Stomach (tissue), 8 donors: ENCODE measurements at regions not wholly inside any gene's neighbourhood (a gene's known extent, or its start where the extent isn't known, plus 50 kb on each side); places are given as distances from the start of the nearest gene placed in this dataset.
A peak's percentile ranks its signal among the peaks of the same experiment; 100 is the strongest.

Experiments
- DNase-seq, 2 donors: peaks; one replicate each; pipeline versions ENCODE4 v3.0.0 to v3.0.0-alpha.2; 2013 to 2019
- H3K27ac ChIP-seq, 5 donors: fragments of 200-600 bp in 4 of 5; sonication (generic) in 4 of 5; one replicate each; pipeline ENCODE4 v1.5.1; 2013 to 2019; ENCODE audit warnings: mild to moderate bottlenecking in 1 of 5, moderate library complexity in 1 of 5
- H3K27me3 ChIP-seq, 3 donors: fragments of 200-600 bp; sonication (generic); one replicate each; pipeline ENCODE4 v1.5.1; 2017 to 2019; ENCODE audit warnings: mixed run types in 1 of 3
- H3K36me3 ChIP-seq, 4 donors: fragments of 200-600 bp; sonication (generic); 1 replicate in 3 of 4; 2 replicates in 1 of 4; pipeline ENCODE4 v1.5.1; 2016 to 2019
- H3K4me1 ChIP-seq, 4 donors: fragments of 200-600 bp; sonication (generic); one replicate each; pipeline ENCODE4 v1.5.1; 2016 to 2019
- H3K4me3 ChIP-seq, 4 donors: fragments of 200-600 bp; sonication (generic) in 3 of 4; one replicate each; pipeline ENCODE4 v1.5.1; 2016 to 2019; ENCODE audit warnings: mild to moderate bottlenecking in 1 of 4
- H3K9me3 ChIP-seq, 4 donors: fragments of 200-600 bp; sonication (generic); one replicate each; pipeline ENCODE4 v1.5.1; 2016 to 2019
- CTCF ChIP-seq, 7 experiments: fragments of 450-650 bp in 4 of 7; fragments of 200-600 bp in 3 of 7; sonication (generic) in 3 of 7; IDR thresholded peaks; one replicate each; pipeline ENCODE4 v1.5.1; 2016 to 2019; ENCODE audit warnings: antibody characterized with exemption in 7 of 7, control low read depth in 2 of 7, mild to moderate bottlenecking in 1 of 7
- EP300 ChIP-seq: sonication (generic); formaldehyde crosslinking; IDR thresholded peaks from one replicate; pipeline ENCODE4 v1.6.1; 2017; ENCODE audit warnings: antibody characterized with exemption
- POLR2A ChIP-seq, 4 donors: fragments of 450-650 bp; IDR thresholded peaks; one replicate each; pipeline ENCODE4 v1.6.1; 2016; ENCODE audit warnings: antibody characterized with exemption in 4 of 4, control low read depth in 2 of 4, mild to moderate bottlenecking in 1 of 4, moderate library complexity in 1 of 4
- POLR2AphosphoS5 ChIP-seq, 3 donors: sonication (generic); formaldehyde crosslinking; IDR thresholded peaks; one replicate each; pipeline ENCODE4 v1.6.1; 2016; ENCODE audit warnings: antibody characterized with exemption in 3 of 3
- WGBS, 5 donors: extraction: QIAGEN DNeasy Blood & Tissue Kit in 3 of 5; methylation state at CpG; one replicate each; pipeline versions ENCODE4 v1.1.5 to v1.1.7; 2013 to 2018; 5-methylcytosine and 5-hydroxymethylcytosine counted together
- intact Hi-C: fragments of 100-400 bp; cut with DNase I; formaldehyde crosslinking; loops from one replicate; pipeline ENCODE4 v1.15.1; 2023; ENCODE audit warnings: low total_unique reads
- donor health status: healthy with polysubstance abuse.
- donor health status: Bipolar disorder and iron deficiency.
- donor health status: healthy.

DNA sequence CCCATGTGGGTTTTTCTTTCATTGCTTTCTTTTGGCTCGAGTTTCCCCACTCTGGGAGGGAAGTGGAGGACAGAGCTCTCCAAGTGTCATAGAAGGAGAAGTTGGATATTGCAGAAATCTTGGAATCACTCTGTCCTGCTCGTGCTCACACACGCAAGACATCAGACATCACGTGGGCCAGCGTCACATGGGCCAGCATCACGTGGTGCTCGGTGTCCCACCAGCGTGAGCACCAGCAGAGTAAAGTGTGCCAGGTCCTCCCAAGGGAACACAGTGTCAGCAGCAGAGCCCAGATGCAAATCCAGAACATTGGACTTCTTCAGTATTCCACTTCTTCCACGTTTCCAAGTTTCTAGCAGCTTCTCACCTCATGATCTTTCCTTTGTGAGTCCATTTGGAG, 327.0 kb downstream of the FOXL1 start:
- H3K4me1 ChIP-seq: no peaks in the 10 kb centered on the region

DNA sequence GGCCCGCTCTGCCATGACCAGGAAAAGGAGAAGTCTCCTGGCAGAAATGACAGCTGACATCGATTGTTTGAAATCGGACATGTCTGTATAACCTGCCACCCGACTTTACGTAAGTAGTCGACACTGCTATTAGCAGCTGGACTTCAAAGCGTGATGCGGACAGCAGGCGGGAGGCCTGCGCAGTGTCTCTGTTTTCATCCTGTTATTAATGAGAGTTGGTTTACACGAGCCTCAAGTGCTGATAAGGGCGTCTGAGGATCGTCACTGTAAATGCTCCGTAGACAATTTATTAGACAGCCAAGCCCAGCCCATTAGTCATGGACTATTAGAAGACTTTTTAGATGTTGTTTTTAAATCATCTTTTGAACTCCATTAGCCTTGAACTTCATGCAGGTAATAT, 328.3 kb downstream of the FOXL1 start:
- Histone ChIP-seq H3K27me3 (peaks cover 0 to 33% (median 0%) of the 10 kb centered on the region in 3 donors), H3K27ac (no peak overlapping the region), H3K4me3 (no peak overlapping the region), H3K4me1 (no peaks in the 10 kb centered on the region), H3K9me3 (no peaks in the 10 kb centered on the region), H3K36me3 (no peaks in the 10 kb centered on the region)
- peak in 1 of 2 donors; percentile 40 for DNase-seq
- no peak for TF ChIP-seq EP300
- TF ChIP-seq CTCF (IDR thresholded peaks at IDR 0.05): no peak
- no peak for TF ChIP-seq POLR2A (IDR thresholded peaks at IDR 0.05)
- no peak for TF ChIP-seq POLR2AphosphoS5 (IDR thresholded peaks at IDR 0.05)
- intact Hi-C loops: no loop called here
- WGBS, 5 donors: 72 to 80% (median 77%) methylated on average over 14 of the region's 14 CpGs

More for the DNA sequence above, 327.0 kb downstream of the FOXL1 start:
- no peak for DNase-seq
- Histone ChIP-seq H3K9me3 (no peaks in the 10 kb centered on the region), H3K4me3 (no peak overlapping the region), H3K27ac (no peak overlapping the region), H3K27me3 (peaks cover 0 to 32% (median 0%) of the 10 kb centered on the region in 3 donors), H3K36me3 (no peaks in the 10 kb centered on the region)
- intact Hi-C loops: no loop called here
- no peak for TF ChIP-seq POLR2AphosphoS5 (IDR thresholded peaks at IDR 0.05)
- no peak for TF ChIP-seq EP300
- no peak for TF ChIP-seq POLR2A (IDR thresholded peaks at IDR 0.05)
- no peak for TF ChIP-seq CTCF (IDR thresholded peaks at IDR 0.05)
- 77 to 87% (median 81%) methylated on average over 9 of the region's 9 CpGs for WGBS, 5 donors

DNA sequence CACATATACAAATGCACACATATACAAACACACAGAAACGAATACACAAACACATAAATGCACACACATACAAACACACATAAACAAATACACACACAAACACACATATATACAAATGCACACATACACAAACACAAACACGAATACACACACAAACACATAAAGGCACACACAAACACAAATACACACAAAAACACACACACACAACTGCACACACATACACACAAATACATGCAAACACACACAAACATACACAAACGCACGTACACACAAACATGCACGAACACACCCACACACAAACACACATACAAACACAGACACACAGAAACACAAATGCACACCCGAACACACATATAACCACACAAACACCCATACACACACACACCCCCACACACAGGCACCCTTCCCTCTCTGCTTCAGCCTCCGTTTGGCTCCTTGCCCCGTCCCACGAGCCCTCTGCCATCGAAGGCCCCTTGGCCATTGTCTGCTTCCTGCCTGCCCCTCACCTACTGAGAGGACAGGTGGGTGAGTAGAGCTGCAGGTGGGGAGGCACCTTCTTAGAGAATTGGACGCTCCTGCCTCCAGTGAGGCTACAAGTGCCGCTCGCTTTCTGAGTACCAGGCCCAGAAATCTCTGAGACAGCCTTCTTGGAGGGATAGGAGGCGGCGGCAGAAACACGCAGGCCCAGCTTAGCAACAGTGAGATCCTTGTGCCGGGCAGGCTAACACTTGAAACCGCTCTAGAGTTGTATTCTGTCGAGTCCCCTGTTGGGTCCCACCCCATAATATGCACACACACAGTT, 331.2 kb downstream of the FOXL1 start:
- no peaks in the 10 kb centered on the region for H3K4me1 ChIP-seq
- no peaks in the 10 kb centered on the region for H3K9me3 ChIP-seq
- H3K27me3 ChIP-seq: peaks cover 0 to 28% (median 0%) of the 10 kb centered on the region in 3 donors
- WGBS, 5 donors: 81 to 89% (median 86%) methylated on average over 17 to 19 of the region's 19 CpGs
- H3K27ac ChIP-seq: no peak overlapping the region
- TF ChIP-seq POLR2A (IDR thresholded peaks at IDR 0.05) (no peak), CTCF (IDR thresholded peaks at IDR 0.05) (no peak), EP300 (no peak), POLR2AphosphoS5 (IDR thresholded peaks at IDR 0.05) (no peak)
- intact Hi-C loops: no loop called here
- no peak overlapping the region for H3K4me3 ChIP-seq
- H3K36me3 ChIP-seq: no peaks in the 10 kb centered on the region
- no peak for DNase-seq

- Histone ChIP-seq H3K27ac (no peak overlapping the region), H3K27me3 (peaks cover 0 to 28% (median 0%) of the 10 kb centered on the region in 3 donors), H3K4me1 (no peaks in the 10 kb centered on the region), H3K9me3 (no peaks in the 10 kb centered on the region), H3K36me3 (no peaks in the 10 kb centered on the region), H3K4me3 (no peak overlapping the region)
- TF ChIP-seq CTCF (IDR thresholded peaks at IDR 0.05) (no peak), POLR2AphosphoS5 (IDR thresholded peaks at IDR 0.05) (no peak), EP300 (no peak), POLR2A (IDR thresholded peaks at IDR 0.05) (no peak)
- intact Hi-C loops: no loop called here
- 67 to 79% (median 72%) methylated on average over 16 of the region's 16 CpGs for WGBS, 5 donors
- DNase-seq: peak in 1 of 2 donors; percentile 45
Observed at GRCh38 chr16:86910161-86910769, 331.9 kb downstream of the FOXL1 start.
